GM12878 (cell line): ENCODE measurements at regions not wholly inside any gene's neighbourhood (a gene's known extent, or its start where the extent isn't known, plus 50 kb on each side); places are given as distances from the start of the nearest gene placed in this dataset.

ENCODE experiments used
- CEBPB ChIP-seq, 2 experiments: fragments of 150-350 bp in 1 of 2; IDR thresholded peaks; 2 replicates each; pipeline ENCODE4 v1.6.1; 2012 to 2014; ENCODE audit warnings: low read depth in 2 of 2, low read length in 2 of 2, borderline replicate concordance in 1 of 2, inconsistent platforms in 1 of 2
- CHD1 ChIP-seq: IDR thresholded peaks from 2 replicates; pipeline ENCODE4 v1.6.1; 2012; ENCODE audit warnings: low read depth, low read length, improper control_type of control experiment
- ESRRA ChIP-seq: IDR thresholded peaks from 2 replicates; pipeline ENCODE4 v1.6.1; 2012; ENCODE audit warnings: mild to moderate bottlenecking, low read length, improper control_type of control experiment
- FOXM1 ChIP-seq: IDR thresholded peaks from 2 replicates; pipeline ENCODE4 v1.6.1; 2012; ENCODE audit warnings: low read depth, mild to moderate bottlenecking, inconsistent platforms, low read length, moderate library complexity
- GABPA ChIP-seq: IDR thresholded peaks from 2 replicates; pipeline ENCODE4 v1.6.1; 2014; ENCODE audit warnings: antibody characterized with exemption, low read depth, mild to moderate bottlenecking, inconsistent platforms
- NFIC ChIP-seq: IDR thresholded peaks from 2 replicates; pipeline ENCODE4 v1.6.1; 2012; ENCODE audit warnings: low read depth, mild to moderate bottlenecking, inconsistent platforms, low read length, moderate library complexity
- POLR2A ChIP-seq: IDR thresholded peaks from 2 replicates; pipeline ENCODE4 v1.6.1; 2011; ENCODE audit warnings: low read depth, mild to moderate bottlenecking, low read length
- POU2F2 ChIP-seq: IDR thresholded peaks from 3 replicates; pipeline ENCODE4 v1.6.1; 2011; ENCODE audit warnings: low read depth, mild to moderate bottlenecking, low read length, borderline replicate concordance
- TF ChIP-seq, protein P1 (sequence below), 3 experiments: IDR thresholded peaks in 2 of 3; conservative IDR thresholded peaks in 1 of 3; 2 replicates each; pipeline ENCODE4 v1.5.1; 2011; ENCODE audit warnings: low read depth in 3 of 3, low read length in 3 of 3, mild to moderate bottlenecking in 3 of 3, control low read depth in 2 of 3, moderate library complexity in 2 of 3, inconsistent platforms in 1 of 3, mixed read lengths in 1 of 3; ENCODE audit not compliant: control insufficient read depth in 2 of 3, insufficient read depth in 1 of 3; ENCODE audit errors: extremely low read depth in 1 of 3

DNA sequence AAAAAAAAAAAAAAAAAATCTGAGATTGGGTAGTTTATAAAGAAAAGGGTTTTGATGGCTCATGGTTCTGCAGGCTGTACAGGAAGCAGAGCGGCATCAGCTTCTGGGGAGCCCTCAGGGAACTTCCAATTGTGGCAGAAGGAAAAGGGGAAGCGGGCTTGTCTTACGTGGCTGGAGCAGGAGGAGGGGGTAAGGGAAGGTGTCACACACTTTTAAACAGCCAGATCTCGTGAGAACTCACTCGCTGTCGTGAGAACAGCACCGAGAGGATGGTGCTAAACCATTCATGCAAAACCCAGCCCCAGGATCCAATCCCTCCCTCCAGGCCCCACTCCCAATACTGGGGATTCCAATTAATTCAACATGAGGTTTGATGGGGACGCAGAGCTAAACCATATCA lies 806.2 kb downstream of the TBC1D22A start:
- TF ChIP-seq NFIC, result no peak
- no peak for TF ChIP-seq ESRRA
- TF ChIP-seq CEBPB (IDR thresholded peaks at IDR 0.05; ENCODE audit: borderline replicate concordance in 1 of 2, low read depth in 2 of 2, low read length in 2 of 2), result no peak
- no peak for TF ChIP-seq POU2F2
- TF ChIP-seq GABPA, result no peak
- no peak for TF ChIP-seq CHD1
- TF ChIP-seq, protein P1, sequence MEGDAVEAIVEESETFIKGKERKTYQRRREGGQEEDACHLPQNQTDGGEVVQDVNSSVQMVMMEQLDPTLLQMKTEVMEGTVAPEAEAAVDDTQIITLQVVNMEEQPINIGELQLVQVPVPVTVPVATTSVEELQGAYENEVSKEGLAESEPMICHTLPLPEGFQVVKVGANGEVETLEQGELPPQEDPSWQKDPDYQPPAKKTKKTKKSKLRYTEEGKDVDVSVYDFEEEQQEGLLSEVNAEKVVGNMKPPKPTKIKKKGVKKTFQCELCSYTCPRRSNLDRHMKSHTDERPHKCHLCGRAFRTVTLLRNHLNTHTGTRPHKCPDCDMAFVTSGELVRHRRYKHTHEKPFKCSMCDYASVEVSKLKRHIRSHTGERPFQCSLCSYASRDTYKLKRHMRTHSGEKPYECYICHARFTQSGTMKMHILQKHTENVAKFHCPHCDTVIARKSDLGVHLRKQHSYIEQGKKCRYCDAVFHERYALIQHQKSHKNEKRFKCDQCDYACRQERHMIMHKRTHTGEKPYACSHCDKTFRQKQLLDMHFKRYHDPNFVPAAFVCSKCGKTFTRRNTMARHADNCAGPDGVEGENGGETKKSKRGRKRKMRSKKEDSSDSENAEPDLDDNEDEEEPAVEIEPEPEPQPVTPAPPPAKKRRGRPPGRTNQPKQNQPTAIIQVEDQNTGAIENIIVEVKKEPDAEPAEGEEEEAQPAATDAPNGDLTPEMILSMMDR (IDR thresholded peaks at IDR 0.05 in 2 of 3, conservative IDR thresholded peaks at IDR 0.05 in 1 of 3; ENCODE audit: control insufficient read depth in 2 of 3, extremely low read depth in 1 of 3, insufficient read depth in 1 of 3, low read depth in 3 of 3, low read length in 3 of 3), result no peak
- no peak for TF ChIP-seq POLR2A
- TF ChIP-seq FOXM1, result no peak
